Calu3 (cell line): ENCODE measurements at regions not wholly inside any gene's neighbourhood (a gene's known extent, or its start where the extent isn't known, plus 50 kb on each side); places are given as distances from the start of the nearest gene placed in this dataset.

ENCODE experiments used
- BruUV-seq: library from RNA; stranded (reverse); fragments of 400-500 nt; replicated peaks from 2 replicates; lab custom pipeline; 2021; lab: Mats Ljungman, UMichigan
- CTCF ChIA-PET: fragments of 300-600 bp; sonication (Branson Sonifier 250); formaldehyde crosslinking; loops from one replicate; lab custom pipeline; 2022; ENCODE audit warnings: antibody characterized with exemption; lab: Charles Lee
- DNase-seq: peaks from one replicate; pipeline ENCODE4 v3.0.0; 2022
- H3K27ac Mint-ChIP-seq: one replicate; pipeline ENCODE4 v1.8.0; 2022; ENCODE audit warnings: mixed read lengths; ENCODE audit not compliant: unreplicated experiment
- H3K27me3 Mint-ChIP-seq: one replicate; pipeline ENCODE4 v1.8.0; 2022; ENCODE audit warnings: mixed read lengths; ENCODE audit not compliant: unreplicated experiment
- H3K36me3 Mint-ChIP-seq: one replicate; pipeline ENCODE4 v1.8.0; 2022; ENCODE audit warnings: mild to moderate bottlenecking, moderate library complexity, mixed read lengths; ENCODE audit not compliant: insufficient read depth, unreplicated experiment
- H3K4me1 Mint-ChIP-seq: one replicate; pipeline ENCODE4 v1.8.0; 2022; ENCODE audit warnings: mild to moderate bottlenecking, low read depth, mixed read lengths; ENCODE audit not compliant: unreplicated experiment
- H3K4me3 Mint-ChIP-seq: one replicate; pipeline ENCODE4 v1.8.0; 2022; ENCODE audit warnings: mild to moderate bottlenecking, low read depth, moderate library complexity, mixed read lengths; ENCODE audit not compliant: unreplicated experiment
- H3K9me3 Mint-ChIP-seq: one replicate; pipeline ENCODE4 v1.8.0; 2022; ENCODE audit warnings: low read depth, mixed read lengths; ENCODE audit not compliant: unreplicated experiment
- CTCF ChIP-seq: fragments of 200-600 bp; IDR thresholded peaks from one replicate; pipeline ENCODE4 v1.8.0; 2022; ENCODE audit warnings: antibody characterized with exemption; ENCODE audit not compliant: unreplicated experiment
- intact Hi-C: fragments of 100-400 bp; cut with micrococcal nuclease; formaldehyde crosslinking; loops from one replicate; pipeline ENCODE4 v1.10.0; 2022; ENCODE audit not compliant: unreplicated experiment

GRCh38 chr7:24504836-24505235 is 68.4 kb upstream of the PALS2 start:
- no peak for TF ChIP-seq CTCF
- Mint-ChIP-seq H3K4me3 (no peak overlapping the region), H3K36me3 (no peaks in the 10 kb centered on the region), H3K27ac (no peak overlapping the region), H3K4me1 (no peaks in the 10 kb centered on the region), H3K9me3 (no peaks in the 10 kb centered on the region), H3K27me3 (peaks cover 42% of the 10 kb centered on the region)
- DNase-seq: no peak
- BruUV-seq: no TSS peak
- CTCF ChIA-PET: interaction anchor here (0.6 to 1.1 kb wide), 2 partner anchors 18 to 245 kb away, joined by 3 to 4 read pairs; no protein-coding TSS in a partner anchor
- intact Hi-C loops: no loop called here

DNA sequence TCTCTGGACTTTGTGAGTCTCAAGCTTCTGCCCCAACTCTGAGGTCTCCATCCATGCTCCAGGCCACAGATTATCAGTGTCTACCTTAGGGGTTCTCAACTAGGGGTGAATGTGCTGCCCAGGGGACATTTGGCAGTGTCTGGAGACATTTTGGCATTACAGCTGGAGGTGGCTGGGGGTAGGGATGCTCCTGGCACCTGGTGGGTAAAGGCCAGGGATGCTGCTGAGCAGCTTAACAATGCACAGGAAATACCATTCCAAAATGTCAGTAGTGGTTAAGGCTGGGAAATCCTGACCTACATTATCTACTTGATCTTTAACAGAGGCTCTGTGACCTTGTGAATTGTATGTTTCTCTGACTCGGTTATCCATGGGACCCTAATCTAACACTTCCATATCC is 67.3 kb upstream of the PALS2 start:
- CTCF ChIA-PET: interaction anchor here (0.6 to 1.1 kb wide), 2 partner anchors 11 to 16 kb away, joined by 4 to 12 read pairs; no protein-coding TSS in a partner anchor
- Mint-ChIP-seq H3K9me3 (no peaks in the 10 kb centered on the region), H3K36me3 (no peaks in the 10 kb centered on the region), H3K27ac (no peak overlapping the region), H3K4me3 (no peak overlapping the region), H3K4me1 (no peaks in the 10 kb centered on the region), H3K27me3 (peaks cover 42% of the 10 kb centered on the region)
- no peak for TF ChIP-seq CTCF
- intact Hi-C loops: no loop called here
- no TSS peak for BruUV-seq
- no peak for DNase-seq

- H3K27ac Mint-ChIP-seq: no peak overlapping the region
- CTCF ChIA-PET: interaction anchor here (0.7 kb wide), 1 partner anchor 1811 kb away, joined by 4 read pairs; no protein-coding TSS in a partner anchor
- BruUV-seq: no TSS peak
Observed at GRCh38 chr7:24508316-24508715, 64.9 kb upstream of the PALS2 start.

GRCh38 chr7:24510759-24511158 is 62.5 kb upstream of the PALS2 start:
- H3K36me3 Mint-ChIP-seq: no peaks in the 10 kb centered on the region
- peaks cover 71% of the 10 kb centered on the region for H3K27me3 Mint-ChIP-seq
- intact Hi-C loops: no loop called here
- CTCF ChIA-PET: no interaction called here
- H3K4me1 Mint-ChIP-seq: no peaks in the 10 kb centered on the region
- DNase-seq: no peak
- TF ChIP-seq CTCF: no peak
- no peak overlapping the region for H3K27ac Mint-ChIP-seq
- H3K4me3 Mint-ChIP-seq: no peak overlapping the region
- BruUV-seq: no TSS peak
- no peaks in the 10 kb centered on the region for H3K9me3 Mint-ChIP-seq

More at GRCh38 chr7:24508316-24508715, 64.9 kb upstream of the PALS2 start:
- intact Hi-C loops: no loop called here
- no peaks in the 10 kb centered on the region for H3K36me3 Mint-ChIP-seq
- no peak for DNase-seq
- no peak overlapping the region for H3K4me3 Mint-ChIP-seq
- H3K27me3 Mint-ChIP-seq: peaks cover 46% of the 10 kb centered on the region
- H3K4me1 Mint-ChIP-seq: no peaks in the 10 kb centered on the region
- TF ChIP-seq CTCF: no peak
- no peaks in the 10 kb centered on the region for H3K9me3 Mint-ChIP-seq
